HepG2 (cell line): ENCODE measurements at regions not wholly inside any gene's neighbourhood (a gene's known extent, or its start where the extent isn't known, plus 50 kb on each side); places are given as distances from the start of the nearest gene placed in this dataset.

ENCODE experiments used
- ATF7 ChIP-seq, 2 experiments: fragments of 450-650 bp in 1 of 2; sonication (generic) in 1 of 2; formaldehyde crosslinking in 1 of 2; IDR thresholded peaks; 2 replicates each; pipeline versions ENCODE4 v1.4.0 to v1.6.1; 2016 to 2020; ENCODE audit warnings: antibody characterized with exemption in 1 of 2, mild to moderate bottlenecking in 1 of 2, missing genetic modification reagents in 1 of 2
- GMEB2 ChIP-seq: IDR thresholded peaks from 2 replicates; pipeline ENCODE4 v1.6.1; 2016; ENCODE audit warnings: missing biosample characterization, missing genetic modification reagents, low read depth
- GPBP1L1 ChIP-seq: sonication (generic); formaldehyde crosslinking; IDR thresholded peaks from 2 replicates; pipeline ENCODE4 v1.5.0; 2020; ENCODE audit warnings: mild to moderate bottlenecking, missing genetic modification reagents
- KAT7 ChIP-seq: IDR thresholded peaks from 2 replicates; pipeline ENCODE4 v1.6.1; 2018; ENCODE audit warnings: borderline replicate concordance, missing compliant biosample characterization
- KAT8 ChIP-seq: IDR thresholded peaks from 2 replicates; pipeline ENCODE4 v1.6.1; 2016; ENCODE audit warnings: missing genetic modification reagents, missing compliant biosample characterization
- MAFG ChIP-seq: sonication (generic); formaldehyde crosslinking; IDR thresholded peaks from 2 replicates; pipeline ENCODE4 v1.5.1; 2020; ENCODE audit warnings: mild to moderate bottlenecking, missing genetic modification reagents
- MLLT10 ChIP-seq: sonication (generic); formaldehyde crosslinking; IDR thresholded peaks from 2 replicates; pipeline ENCODE4 v1.4.0; 2020; ENCODE audit warnings: missing genetic modification reagents
- PITX1 ChIP-seq: sonication (generic); formaldehyde crosslinking; IDR thresholded peaks from 2 replicates; pipeline ENCODE4 v1.5.1; 2020; ENCODE audit warnings: mild to moderate bottlenecking, missing genetic modification reagents
- POGK ChIP-seq: sonication (generic); formaldehyde crosslinking; conservative IDR thresholded peaks from 2 replicates; pipeline ENCODE4 v1.8.0; 2022; ENCODE audit warnings: mild to moderate bottlenecking, moderate library complexity, missing genetic modification reagents
- ZBTB7A ChIP-seq: sonication (generic); formaldehyde crosslinking; IDR thresholded peaks from 2 replicates; pipeline ENCODE4 v1.8.0; 2022; ENCODE audit warnings: mild to moderate bottlenecking, missing genetic modification reagents
- ZNF205 ChIP-seq: IDR thresholded peaks from 2 replicates; pipeline ENCODE4 v1.6.1; 2018; ENCODE audit warnings: missing biosample characterization, missing genetic modification reagents
- ZNF3 ChIP-seq: IDR thresholded peaks from 2 replicates; pipeline ENCODE4 v1.7.0; 2017; ENCODE audit warnings: inconsistent platforms
- ZNF337 ChIP-seq: sonication (generic); formaldehyde crosslinking; IDR thresholded peaks from 2 replicates; pipeline ENCODE4 v1.5.1; 2020; ENCODE audit warnings: missing genetic modification reagents, low read depth, mild to moderate bottlenecking, borderline replicate concordance
- ZSCAN30 ChIP-seq: sonication (generic); formaldehyde crosslinking; IDR thresholded peaks from 2 replicates; pipeline ENCODE4 v1.5.0; 2020; ENCODE audit warnings: mild to moderate bottlenecking, missing genetic modification reagents
- TF ChIP-seq, protein P1 (sequence below): sonication (generic); formaldehyde crosslinking; IDR thresholded peaks from 2 replicates; pipeline ENCODE4 v1.9.0; 2021; ENCODE audit warnings: missing genetic modification reagents, borderline replicate concordance
- TF ChIP-seq, protein P2 (sequence below): IDR thresholded peaks from 2 replicates; pipeline ENCODE4 v1.6.1; 2016; ENCODE audit warnings: low read depth, missing genetic modification reagents, missing compliant biosample characterization

- TF ChIP-seq, protein P1, sequence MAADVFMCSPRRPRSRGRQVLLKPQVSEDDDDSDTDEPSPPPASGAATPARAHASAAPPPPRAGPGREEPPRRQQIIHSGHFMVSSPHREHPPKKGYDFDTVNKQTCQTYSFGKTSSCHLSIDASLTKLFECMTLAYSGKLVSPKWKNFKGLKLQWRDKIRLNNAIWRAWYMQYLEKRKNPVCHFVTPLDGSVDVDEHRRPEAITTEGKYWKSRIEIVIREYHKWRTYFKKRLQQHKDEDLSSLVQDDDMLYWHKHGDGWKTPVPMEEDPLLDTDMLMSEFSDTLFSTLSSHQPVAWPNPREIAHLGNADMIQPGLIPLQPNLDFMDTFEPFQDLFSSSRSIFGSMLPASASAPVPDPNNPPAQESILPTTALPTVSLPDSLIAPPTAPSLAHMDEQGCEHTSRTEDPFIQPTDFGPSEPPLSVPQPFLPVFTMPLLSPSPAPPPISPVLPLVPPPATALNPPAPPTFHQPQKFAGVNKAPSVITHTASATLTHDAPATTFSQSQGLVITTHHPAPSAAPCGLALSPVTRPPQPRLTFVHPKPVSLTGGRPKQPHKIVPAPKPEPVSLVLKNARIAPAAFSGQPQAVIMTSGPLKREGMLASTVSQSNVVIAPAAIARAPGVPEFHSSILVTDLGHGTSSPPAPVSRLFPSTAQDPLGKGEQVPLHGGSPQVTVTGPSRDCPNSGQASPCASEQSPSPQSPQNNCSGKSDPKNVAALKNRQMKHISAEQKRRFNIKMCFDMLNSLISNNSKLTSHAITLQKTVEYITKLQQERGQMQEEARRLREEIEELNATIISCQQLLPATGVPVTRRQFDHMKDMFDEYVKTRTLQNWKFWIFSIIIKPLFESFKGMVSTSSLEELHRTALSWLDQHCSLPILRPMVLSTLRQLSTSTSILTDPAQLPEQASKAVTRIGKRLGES (CRISPR knock-in tag), result no peak
- no peak for TF ChIP-seq MLLT10
- no peak for TF ChIP-seq GMEB2 (CRISPR knock-in tag)
- TF ChIP-seq KAT8 (CRISPR knock-in tag), result peak; percentile 55; the same call in 1 of the 2 replicates
- TF ChIP-seq POGK (CRISPR knock-in tag), result no peak
- TF ChIP-seq, protein P2, sequence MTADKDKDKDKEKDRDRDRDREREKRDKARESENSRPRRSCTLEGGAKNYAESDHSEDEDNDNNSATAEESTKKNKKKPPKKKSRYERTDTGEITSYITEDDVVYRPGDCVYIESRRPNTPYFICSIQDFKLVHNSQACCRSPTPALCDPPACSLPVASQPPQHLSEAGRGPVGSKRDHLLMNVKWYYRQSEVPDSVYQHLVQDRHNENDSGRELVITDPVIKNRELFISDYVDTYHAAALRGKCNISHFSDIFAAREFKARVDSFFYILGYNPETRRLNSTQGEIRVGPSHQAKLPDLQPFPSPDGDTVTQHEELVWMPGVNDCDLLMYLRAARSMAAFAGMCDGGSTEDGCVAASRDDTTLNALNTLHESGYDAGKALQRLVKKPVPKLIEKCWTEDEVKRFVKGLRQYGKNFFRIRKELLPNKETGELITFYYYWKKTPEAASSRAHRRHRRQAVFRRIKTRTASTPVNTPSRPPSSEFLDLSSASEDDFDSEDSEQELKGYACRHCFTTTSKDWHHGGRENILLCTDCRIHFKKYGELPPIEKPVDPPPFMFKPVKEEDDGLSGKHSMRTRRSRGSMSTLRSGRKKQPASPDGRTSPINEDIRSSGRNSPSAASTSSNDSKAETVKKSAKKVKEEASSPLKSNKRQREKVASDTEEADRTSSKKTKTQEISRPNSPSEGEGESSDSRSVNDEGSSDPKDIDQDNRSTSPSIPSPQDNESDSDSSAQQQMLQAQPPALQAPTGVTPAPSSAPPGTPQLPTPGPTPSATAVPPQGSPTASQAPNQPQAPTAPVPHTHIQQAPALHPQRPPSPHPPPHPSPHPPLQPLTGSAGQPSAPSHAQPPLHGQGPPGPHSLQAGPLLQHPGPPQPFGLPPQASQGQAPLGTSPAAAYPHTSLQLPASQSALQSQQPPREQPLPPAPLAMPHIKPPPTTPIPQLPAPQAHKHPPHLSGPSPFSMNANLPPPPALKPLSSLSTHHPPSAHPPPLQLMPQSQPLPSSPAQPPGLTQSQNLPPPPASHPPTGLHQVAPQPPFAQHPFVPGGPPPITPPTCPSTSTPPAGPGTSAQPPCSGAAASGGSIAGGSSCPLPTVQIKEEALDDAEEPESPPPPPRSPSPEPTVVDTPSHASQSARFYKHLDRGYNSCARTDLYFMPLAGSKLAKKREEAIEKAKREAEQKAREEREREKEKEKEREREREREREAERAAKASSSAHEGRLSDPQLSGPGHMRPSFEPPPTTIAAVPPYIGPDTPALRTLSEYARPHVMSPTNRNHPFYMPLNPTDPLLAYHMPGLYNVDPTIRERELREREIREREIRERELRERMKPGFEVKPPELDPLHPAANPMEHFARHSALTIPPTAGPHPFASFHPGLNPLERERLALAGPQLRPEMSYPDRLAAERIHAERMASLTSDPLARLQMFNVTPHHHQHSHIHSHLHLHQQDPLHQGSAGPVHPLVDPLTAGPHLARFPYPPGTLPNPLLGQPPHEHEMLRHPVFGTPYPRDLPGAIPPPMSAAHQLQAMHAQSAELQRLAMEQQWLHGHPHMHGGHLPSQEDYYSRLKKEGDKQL (CRISPR knock-in tag), result no peak
- TF ChIP-seq GPBP1L1 (CRISPR knock-in tag), result no peak
- no peak for TF ChIP-seq ATF7 (IDR thresholded peaks at IDR 0.05)
- no peak for TF ChIP-seq ATF7 (CRISPR knock-in tag; IDR thresholded peaks at IDR 0.05)
- TF ChIP-seq MAFG, result no peak
- no peak for TF ChIP-seq ZSCAN30 (CRISPR knock-in tag)
- TF ChIP-seq PITX1 (CRISPR knock-in tag), result no peak; the same call in 1 of the 2 replicates
- no peak for TF ChIP-seq ZNF337 (CRISPR knock-in tag)
- TF ChIP-seq ZBTB7A (CRISPR knock-in tag), result no peak
- no peak for TF ChIP-seq ZNF205 (CRISPR knock-in tag)
- TF ChIP-seq ZNF3 (CRISPR knock-in tag), result no peak
- no peak for TF ChIP-seq KAT7 (CRISPR knock-in tag)
These were observed 81.2 kb downstream of the IRF2BPL start (continued) for GRCh38 chr14:76947078-76947837.
